GM18909 (cell line): ENCODE measurements at regions not wholly inside any gene's neighbourhood (a gene's known extent, or its start where the extent isn't known, plus 50 kb on each side); places are given as distances from the start of the nearest gene placed in this dataset.

ENCODE experiments used
- ATAC-seq: cut with Tn5 transposase; IDR thresholded peaks from one replicate; pipeline ENCODE4 v1.9.1; 2021; ENCODE audit warnings: mild to moderate bottlenecking; ENCODE audit not compliant: unreplicated experiment, poor library complexity

DNA sequence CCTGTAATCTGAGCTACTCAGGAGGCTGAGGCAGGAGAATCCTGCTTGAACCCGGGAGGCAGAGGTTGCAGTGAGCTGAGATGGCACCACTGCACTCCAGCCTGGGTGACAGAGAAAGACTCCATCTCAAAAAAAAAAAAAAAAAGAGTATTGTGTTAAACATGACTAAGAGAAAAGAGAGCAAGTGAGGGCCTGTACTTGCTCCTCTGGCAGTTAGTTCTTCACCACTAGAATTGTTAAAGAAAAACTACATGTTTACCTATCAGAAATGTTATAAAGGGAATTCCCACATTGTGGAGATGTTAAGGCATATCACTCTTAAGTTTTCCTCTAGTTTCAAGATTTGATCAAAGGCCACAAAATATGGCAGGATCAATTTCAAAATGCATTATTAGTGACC is 75.4 kb upstream of the LRATD1 start:
- no peak for ATAC-seq

DNA sequence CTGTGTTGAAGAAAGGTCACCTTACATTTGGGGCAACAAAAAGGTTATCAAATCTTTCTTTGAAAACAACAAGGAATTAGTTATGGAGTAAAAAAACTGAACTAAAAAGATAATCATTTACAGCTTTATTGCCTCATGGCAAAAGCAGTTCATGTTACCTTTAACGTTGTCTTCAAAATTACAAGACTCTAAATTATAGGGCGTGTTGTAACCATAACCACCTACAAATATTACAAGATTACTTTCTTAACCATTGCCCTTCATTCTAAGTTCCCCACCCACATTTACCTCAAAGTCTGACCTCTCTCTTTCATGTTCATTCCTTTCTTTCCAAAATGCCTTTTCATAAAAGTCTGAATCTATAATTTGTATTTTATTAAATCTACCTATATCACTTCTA is 74.6 kb upstream of the LRATD1 start:
- no peak for ATAC-seq

DNA sequence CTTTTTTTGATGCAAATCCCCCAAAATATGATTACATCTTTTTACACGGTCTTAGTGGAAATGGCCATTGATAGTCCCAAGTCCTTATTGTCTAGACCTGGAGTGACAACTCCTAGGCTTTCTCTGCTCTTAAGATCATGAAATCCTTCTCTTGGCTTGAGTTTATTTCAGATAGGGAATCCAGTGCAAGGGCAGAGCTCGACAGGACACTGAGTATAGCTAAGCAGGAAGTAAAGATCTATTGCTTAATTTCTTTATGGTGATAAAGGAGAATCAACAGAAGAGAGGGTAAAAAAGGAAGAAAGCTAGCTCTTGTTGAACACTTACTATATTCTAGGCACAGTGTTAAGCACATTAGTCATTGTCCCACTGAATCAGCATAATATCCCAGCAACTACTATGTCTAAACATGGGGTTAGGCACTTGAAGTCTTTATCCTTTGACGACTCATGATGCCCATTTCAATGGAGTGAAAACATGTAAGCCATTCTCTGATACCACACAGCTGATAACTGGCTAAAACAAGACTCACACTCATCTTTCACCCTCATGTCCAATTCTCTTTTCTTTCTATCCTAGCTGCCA is 74.1 kb upstream of the LRATD1 start:
- ATAC-seq: no peak

DNA sequence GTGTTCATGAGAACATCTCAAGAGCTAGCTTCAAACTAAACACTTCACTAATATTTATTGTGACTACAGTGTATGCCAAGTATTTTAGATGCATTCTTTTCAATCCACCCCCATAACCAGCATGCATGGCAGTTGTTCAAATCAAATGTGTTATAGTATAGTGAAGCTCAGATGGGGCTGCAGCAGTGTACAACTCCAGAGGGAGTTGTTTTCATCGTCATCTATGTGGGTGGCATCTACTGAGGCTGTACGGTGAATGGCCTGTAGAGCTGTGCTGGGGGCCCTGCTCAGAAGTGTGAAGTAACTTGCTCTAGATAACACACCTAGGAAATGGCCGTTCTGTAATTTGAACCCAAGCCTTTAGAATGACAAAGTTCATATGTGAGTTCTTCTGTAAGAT is 71.8 kb upstream of the LRATD1 start:
- no peak for ATAC-seq

DNA sequence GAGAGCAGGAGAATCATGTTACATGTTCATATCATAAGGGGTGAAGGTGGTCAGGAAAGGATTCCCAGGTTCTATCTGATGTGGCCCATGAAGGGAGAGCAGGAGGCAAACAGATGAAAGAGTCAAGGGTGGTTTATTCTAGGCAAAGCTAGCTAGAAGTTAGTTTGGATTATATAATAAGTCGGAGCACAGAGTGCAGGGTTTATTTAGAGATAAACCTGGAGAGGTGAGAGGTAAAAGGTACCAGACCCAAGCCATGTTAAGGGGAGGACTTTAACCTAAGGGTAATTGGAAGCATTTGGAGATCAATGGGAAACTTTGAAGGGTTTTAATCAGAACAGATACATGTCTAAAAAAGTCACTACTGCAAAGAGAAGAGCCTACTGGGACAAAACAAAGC is 69.2 kb upstream of the LRATD1 start:
- no peak for ATAC-seq

DNA sequence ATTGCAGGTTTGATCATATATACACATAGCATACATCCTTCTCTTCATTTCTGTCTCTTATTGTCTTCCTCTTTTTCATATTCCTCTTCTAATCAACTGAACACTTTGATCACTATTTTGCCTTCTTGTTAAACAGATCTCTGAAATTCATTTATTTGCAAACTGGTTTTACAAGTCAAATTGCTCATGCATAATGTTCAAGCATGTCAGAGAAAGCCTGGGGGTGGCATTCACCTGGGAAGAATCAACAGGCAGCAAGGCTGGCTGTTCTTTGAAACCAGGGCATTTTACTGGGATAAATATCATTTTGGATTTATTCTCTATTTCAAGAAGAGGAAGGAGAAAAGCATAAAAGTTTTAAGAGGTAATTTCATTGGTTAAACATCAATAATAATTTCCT is 66.9 kb upstream of the LRATD1 start:
- no peak for ATAC-seq

DNA sequence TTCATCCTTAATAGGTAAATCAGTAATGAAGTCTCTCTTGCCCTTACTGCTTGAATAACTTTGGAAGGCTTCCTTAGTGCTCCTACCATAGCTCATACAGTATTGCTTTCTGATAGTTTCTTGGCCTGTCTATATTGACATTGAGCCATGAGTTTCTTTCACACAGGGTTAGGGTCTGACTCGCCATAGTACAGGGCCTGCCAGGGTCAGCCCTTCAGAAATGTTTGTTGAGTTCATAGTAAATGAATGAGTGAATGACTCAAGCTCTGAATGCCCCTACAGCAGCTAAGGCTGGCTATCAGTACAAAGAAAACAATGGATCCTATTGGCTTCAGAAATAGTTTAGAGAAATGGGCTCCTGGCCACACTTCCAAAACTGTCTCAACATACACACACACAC is 65.0 kb upstream of the LRATD1 start:
- no peak for ATAC-seq

DNA sequence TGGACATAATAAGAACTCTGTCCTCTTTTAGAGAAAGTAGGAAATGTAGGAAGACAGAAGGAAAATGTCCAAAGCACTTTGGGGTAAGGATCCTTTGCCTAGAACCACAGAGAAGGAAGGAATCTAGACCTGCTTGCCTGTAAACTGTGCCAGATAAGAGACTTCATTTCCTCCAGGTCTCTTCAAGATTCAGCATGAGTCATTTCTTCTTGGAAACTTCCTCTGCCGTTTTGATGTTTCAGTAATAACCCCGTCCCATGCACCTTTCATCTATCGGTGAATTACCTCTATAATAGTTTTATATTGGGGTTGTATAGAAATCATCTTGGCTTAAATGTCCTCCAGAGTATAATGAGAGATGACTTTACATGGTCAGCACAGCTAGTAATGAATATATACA is 63.2 kb upstream of the LRATD1 start:
- ATAC-seq: no peak

DNA sequence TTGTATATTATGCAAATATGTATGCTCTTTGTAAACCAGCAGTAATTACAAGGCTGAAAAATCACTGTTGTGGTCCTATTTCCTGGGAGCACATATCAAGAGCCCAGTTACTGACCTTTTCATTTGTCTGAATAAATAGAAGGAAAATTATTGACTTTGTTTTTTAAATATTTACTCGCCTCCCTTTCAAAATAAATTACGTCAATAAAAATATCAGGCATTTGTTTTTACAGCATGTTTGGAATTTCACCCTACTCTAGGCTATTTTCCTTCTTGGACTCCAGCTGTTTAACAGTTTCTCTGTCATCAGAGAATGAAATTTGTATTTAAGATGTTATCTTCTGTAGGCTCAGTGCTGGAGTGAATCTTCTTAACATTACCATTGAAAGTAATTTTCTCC is 59.9 kb upstream of the LRATD1 start:
- no peak for ATAC-seq

DNA sequence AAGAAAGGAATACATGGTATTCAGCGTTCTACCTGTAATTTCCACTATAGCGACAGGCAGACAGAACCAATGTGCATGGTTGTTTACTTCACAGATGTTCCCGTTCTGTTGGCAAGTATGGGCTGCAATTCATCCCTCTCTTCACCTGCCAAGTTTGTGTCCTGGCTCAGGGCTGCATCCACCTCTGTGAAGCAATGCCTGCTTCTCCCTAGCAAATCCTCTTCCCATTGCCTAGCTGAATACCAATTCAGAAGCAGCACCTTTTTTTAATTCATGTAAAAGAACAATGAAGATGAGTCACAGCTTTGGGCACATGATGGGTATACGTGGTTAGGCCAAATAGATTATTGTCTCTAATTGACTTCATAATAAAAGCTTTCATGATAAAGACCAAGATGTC is 54.7 kb upstream of the LRATD1 start:
- no peak for ATAC-seq
